Prostate gland (tissue), 2 donors: ENCODE measurements at regions not wholly inside any gene's neighbourhood (a gene's known extent, or its start where the extent isn't known, plus 50 kb on each side); places are given as distances from the start of the nearest gene placed in this dataset.

Experiments used
- POLR2A ChIP-seq: fragments of 450-650 bp; IDR thresholded peaks from one replicate; pipeline ENCODE4 v1.6.1; 2016; ENCODE audit warnings: antibody characterized with exemption, mild to moderate bottlenecking
- POLR2AphosphoS5 ChIP-seq: sonication (generic); formaldehyde crosslinking; IDR thresholded peaks from one replicate; pipeline ENCODE4 v1.6.1; 2017; ENCODE audit warnings: antibody characterized with exemption
- TF ChIP-seq, protein P1 (sequence below), 4 experiments: fragments of 200-600 bp in 2 of 4; fragments of 450-650 bp in 2 of 4; sonication (generic) in 2 of 4; IDR thresholded peaks; 1 replicate in 3 of 4; 2 replicates in 1 of 4; pipeline ENCODE4 v1.5.1; 2016 to 2019; ENCODE audit warnings: antibody characterized with exemption in 4 of 4, mild to moderate bottlenecking in 2 of 4, moderate library complexity in 2 of 4

GRCh38 chr6:23370051-23370450 is 756.0 kb upstream of the NRSN1 start:
- TF ChIP-seq, protein P1, sequence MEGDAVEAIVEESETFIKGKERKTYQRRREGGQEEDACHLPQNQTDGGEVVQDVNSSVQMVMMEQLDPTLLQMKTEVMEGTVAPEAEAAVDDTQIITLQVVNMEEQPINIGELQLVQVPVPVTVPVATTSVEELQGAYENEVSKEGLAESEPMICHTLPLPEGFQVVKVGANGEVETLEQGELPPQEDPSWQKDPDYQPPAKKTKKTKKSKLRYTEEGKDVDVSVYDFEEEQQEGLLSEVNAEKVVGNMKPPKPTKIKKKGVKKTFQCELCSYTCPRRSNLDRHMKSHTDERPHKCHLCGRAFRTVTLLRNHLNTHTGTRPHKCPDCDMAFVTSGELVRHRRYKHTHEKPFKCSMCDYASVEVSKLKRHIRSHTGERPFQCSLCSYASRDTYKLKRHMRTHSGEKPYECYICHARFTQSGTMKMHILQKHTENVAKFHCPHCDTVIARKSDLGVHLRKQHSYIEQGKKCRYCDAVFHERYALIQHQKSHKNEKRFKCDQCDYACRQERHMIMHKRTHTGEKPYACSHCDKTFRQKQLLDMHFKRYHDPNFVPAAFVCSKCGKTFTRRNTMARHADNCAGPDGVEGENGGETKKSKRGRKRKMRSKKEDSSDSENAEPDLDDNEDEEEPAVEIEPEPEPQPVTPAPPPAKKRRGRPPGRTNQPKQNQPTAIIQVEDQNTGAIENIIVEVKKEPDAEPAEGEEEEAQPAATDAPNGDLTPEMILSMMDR (IDR thresholded peaks at IDR 0.05) = no peak
- TF ChIP-seq POLR2A (no peak), POLR2AphosphoS5 (no peak)
